ENCODE measurements at regions not wholly inside any gene's neighbourhood (a gene's known extent, or its start where the extent isn't known, plus 50 kb on each side); places are given as distances from the start of the nearest gene placed in this dataset.
"Not testable (repeated sequence)": the region's sequence is repeated elsewhere in the genome, so short reads cannot be mapped to it uniquely, and the experiment has no call there.

DNA sequence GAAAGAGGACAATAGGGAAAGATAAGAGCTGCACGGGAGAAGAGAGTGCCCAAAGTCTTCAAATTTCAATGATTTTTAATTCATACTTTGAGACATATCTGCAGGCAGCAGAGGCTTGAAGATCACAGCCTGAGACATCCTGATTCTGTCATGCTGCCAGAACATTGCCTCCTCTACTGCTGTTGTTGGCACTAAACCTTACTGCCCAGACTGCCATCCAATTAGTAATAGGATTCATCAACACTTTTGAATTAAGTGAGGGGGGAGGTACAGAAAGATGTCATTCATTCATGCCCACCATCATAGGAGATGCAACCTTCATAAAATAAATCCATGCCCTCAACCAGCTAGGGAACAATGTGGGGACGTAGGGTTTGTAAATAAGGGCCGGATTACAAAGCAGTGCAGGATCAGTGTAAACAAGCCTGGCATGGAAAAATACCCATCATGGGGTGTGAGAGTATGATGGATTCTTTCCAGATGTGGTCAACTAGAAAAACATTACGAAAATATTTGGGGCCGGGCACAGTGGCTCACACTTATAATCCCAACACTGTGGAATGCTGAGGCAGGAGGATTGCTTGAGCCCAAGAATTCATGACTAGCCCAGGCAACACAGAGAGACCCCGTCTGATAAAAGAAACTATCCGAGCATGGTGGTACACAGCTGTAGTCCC is 122.1 kb upstream of the DAPK1 start:
- DNase-seq (ENCODE audit: low spot score): no peak

DNA sequence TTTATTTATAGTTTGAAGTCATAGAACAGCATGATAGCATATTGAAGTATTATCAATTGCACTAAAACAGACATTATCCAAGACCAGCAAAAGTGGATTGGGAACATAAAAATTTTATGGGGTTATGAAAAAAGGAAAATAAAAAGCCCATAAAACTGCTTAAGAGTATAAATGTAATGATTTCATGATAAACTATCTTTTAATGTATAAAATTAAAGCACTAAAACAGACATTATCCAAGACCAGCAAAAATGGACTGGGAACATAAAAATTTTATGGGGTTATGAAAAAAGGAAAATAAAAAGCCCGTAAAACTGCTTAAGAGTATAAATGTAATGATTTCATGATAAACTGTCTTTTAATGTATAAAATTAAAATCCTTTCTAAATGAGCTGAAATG is 119.0 kb upstream of the DAPK1 start:
- no peak for DNase-seq (ENCODE audit: low spot score)

DNA sequence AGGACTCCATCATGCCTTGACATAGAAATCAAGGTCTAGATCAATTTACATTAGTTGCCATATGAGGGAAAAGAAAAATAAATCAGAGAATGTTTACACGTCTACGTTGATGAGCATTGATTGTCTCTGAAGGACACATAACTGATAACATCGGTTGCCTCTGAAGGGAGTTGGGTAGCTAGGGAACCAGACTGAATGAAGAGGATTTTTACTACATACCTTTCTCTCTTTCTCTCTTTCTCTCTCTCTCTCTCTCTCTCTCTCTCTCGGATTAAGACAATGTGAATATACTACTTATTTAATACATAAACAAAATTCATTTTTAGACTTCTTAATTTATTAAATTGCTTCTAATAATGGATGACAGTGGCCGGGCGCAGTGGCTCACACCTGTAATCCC is 118.4 kb upstream of the DAPK1 start:
- DNase-seq (ENCODE audit: low spot score): no peak

DNA sequence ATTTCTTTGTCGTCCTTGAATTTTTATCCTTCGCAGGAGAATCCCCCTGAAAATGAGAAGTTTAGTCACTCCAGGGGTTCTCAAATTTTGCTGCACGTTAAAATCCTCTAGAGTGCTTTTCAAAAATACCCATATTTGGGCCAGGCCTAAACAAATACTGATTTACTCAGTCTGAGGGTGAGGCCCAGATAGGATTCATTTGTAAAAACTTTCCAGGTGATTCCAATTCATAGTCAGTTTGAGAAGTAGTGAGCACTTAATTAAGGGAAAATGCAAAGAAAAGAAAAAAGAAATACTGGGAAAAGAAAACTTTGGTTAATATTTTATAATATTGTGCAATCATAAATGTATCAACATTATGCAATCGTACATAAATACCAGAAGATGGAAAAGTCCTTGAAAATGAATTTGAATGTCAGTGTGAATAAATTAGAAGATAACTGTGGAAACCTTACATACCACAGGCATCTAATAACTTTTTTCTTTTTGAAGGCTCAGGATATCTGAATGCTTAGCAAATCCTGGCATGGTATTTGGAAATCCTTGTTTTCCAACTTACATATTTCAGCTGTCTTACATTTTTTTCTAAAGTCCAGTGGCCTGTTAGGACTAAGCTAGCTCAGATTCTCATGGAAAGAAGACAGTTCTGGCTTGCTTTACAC is 116.5 kb upstream of the DAPK1 start:
- no peak for DNase-seq (ENCODE audit: low spot score)

DNA sequence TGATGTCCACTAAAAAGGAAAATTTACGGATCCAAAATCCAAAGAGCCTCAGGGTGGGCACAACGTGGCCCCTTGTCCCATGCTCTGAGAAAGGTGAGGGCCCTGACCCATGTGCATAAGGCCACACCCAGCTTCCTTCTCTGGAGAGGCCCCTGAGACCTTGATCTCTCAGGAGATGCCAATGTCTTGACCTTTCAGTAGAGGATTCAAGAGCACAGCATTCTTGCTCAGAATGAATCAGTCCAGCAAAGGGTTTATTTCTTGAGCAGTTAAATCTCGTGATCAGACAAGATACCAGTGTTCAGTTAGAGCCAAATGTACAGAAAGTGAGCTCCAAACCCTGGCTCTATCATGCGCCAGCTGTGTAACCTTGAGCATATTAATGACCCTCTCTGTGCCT is 115.9 kb upstream of the DAPK1 start:
- no peak for DNase-seq (ENCODE audit: low spot score)

DNA sequence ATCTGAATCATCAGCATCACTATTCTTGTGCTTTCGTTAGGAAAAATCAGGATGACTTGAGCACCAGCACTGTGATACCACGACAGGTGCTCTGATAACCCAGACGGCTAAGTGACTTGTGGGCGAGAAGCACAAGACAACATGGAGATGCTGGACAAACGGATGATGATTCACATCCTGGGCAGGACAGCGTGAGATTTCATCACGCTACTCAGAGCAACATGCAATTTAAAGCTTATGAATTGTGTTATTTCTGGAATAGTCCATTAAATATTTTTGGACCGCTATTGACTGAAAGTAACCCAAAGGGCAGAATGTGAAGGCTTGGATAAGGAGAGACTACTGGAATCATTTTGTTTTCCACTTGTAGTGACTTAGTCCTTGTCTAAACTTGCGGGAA is 114.8 kb upstream of the DAPK1 start:
- no peak for DNase-seq (ENCODE audit: low spot score)

DNA sequence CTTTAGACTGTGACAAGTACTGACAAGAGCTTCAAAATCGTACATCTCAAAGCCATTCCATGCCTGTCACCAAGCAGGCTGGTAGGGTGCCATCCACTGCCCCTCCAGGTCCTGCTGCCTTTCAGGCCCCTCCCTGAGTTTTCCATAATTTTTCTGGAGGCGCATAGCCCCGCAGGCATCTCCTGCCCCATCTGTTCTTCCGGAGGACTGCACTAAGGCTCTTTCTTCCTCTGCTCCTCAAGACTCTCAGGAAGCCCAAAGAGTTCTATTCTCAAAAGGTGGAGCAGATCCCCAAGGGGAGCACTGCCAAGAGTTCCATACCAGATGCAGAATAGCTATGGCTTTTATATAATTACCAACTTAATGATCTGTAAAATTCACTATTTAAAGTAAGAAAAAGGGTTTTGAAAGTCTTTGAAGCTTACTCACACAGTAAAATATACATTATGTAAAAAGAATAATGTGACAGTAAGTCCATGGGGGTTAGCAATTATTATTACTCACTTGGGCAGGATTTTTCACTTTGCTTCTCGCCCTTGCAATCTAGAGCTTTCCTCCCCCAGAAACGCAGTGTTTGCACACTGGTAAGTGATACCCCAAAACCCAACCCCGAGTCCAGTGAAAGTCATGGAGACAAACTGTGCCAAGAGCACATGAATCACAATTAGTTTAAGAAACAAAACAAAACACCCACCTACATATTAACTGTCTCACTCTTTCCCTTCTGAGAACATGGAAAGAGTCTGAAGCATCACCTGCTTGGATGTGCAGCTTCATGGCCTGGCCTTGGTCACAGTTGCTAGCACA is 114.1 kb upstream of the DAPK1 start:
- no peak for DNase-seq (ENCODE audit: low spot score)

DNA sequence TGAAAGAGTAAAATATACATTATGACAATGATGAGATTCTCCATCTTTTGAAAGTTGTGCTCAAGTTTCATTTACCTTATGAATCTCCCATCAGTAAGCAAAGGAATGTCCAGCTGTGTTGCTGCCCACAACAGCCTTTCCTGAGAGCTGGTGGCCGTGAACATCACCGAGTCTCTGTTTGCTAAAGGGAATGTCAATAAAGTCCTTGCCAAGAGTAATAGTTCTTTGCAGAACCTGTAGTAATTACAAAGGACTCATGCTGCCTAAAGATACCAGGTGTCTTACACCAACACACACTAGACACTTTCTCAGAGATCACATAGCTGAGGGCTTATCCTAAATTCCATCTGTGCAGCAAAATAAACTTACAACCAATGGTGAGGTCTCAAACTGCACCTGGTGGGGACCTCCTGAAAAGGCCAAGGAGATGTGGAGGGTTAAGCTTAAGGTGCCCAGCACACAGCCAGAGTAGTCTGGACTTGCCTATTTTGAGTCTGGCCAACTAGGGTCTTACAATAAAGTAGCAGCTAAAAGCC is 111.1 kb upstream of the DAPK1 start:
- DNase-seq (ENCODE audit: low spot score): no peak

DNA sequence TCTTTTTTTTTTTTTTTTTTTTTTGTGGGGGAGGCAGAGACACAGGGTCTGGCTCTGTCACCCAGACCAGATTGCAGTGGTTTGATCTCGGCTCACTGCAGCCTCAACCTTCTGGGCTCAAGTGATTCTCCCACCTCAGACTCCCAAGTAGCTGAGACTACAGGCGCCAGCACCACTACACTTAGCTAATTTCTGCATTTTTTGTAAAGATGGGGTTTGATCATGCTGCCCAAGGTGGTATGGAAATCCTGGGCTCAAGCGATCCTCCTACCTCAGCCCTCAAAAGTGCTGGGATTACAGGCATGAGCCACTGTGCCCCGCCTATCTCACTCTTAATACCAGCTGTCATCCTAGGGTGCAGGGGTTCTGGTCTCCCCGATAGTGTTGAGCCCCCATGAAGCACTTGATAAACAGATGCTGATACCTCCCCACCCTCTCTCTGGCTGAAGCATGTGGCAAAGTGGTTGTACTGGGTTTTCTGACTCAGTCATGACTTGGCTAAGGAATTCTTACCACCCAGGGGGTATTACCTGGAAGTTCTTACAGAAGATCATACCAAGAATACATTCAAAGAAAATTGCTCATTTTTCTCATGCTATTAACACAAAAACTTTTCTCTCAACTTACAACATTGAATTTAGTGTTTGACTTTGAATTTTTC is 110.2 kb upstream of the DAPK1 start:
- DNase-seq (ENCODE audit: low spot score): no peak

DNA sequence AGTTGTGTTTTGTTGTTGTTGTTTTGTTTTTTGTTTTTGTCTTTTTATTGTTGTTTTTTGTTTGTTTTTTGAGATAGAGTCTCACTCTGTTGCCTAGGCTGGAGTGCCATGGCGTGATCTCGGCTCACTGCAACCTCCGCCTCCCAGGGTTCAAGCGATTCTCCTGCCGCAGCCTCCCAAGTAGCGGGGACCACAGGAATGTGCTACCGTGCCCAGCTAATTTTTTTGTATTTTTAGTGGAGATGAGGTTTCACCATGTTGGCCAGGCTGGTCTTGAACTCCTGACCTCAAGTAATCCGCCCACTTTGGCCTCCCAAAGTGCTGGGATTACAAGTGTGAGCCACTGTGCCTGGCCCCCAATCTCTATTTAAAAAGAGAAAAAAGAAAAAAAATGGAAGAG is 109.0 kb upstream of the DAPK1 start:
- DNase-seq (ENCODE audit: low spot score): not testable (repeated sequence)

DNA sequence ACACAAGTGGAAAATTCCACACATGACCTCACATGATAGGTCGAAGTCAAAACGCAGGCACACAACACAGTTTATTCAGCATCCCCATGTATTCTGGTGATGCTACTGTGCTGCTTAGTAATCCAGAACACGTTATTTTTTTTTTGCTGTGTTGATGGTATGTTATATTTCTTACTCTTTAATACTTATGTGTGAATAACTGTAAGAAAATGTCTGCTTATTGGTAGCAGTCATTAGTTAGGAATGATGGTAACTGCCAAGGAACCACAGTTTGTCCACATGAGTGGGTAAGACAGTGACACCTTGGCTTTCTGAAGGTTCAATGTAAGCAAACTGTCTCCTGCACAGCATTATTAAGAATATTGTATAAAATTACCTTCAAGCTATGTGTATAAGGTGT is 107.7 kb upstream of the DAPK1 start:
- DNase-seq (ENCODE audit: low spot score): no peak

DNA sequence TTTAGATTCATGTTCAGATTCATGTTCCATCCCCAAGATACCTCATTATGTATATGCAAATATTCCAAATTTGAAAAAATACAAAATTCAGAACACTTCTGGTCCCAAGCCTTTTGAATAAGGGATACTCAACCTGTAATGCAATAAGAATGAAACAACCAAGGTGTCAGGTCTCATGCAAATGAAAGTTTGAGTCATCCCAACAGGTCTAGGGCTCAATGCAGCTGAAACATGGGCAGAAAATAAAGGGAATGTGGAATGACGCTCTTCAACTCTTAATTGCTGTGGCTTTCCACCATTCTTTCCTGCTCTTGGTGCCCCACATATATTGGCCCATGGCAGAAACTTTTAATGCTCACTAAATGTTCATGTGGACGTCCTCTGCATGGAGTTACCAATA is 107.3 kb upstream of the DAPK1 start:
- no peak for DNase-seq (ENCODE audit: low spot score)

DNA sequence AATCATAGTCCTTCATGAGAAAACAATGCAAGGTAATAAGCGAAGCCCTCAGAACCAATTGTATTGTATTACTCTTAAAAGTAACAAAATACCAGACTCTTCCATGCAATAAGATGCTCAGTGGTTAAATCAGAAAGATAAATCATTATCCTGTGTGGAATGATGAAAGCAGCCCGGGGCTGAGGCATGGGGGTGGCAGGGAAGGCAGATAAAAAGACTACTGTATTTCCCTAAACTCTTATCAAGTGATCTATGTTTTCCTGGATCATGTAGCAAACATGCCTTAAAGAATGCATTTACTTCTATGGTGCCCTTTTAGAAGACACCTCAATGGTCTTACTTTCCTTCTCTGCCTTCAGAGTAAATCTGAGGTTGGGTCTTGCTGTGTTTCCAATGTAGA is 105.6 kb upstream of the DAPK1 start:
- DNase-seq (ENCODE audit: low spot score): no peak

DNA sequence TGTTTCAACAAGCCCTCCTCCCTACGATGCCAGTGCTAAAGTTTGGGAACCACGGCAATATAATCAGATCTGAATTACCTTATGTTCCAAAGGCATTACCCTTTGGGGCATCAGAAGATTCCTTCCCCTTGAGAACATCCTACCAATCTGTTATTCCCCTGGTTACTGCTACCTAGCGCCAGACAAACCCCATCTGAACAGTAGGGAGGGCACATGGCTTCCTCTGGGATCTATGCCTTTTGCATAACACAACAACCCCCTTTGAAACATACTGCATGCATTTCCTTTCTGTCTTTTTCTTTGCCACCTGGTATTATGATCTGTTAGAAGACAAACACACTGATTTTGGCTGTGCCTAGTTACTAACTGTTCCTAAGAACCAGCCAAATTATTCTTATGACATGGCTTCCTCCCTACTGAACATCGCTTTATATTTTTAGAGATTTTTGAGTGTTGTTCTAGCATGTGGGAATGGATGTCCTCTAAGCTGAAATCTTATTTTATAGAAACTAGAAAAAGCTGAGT is 103.9 kb upstream of the DAPK1 start:
- no peak for DNase-seq (ENCODE audit: low spot score)

DNA sequence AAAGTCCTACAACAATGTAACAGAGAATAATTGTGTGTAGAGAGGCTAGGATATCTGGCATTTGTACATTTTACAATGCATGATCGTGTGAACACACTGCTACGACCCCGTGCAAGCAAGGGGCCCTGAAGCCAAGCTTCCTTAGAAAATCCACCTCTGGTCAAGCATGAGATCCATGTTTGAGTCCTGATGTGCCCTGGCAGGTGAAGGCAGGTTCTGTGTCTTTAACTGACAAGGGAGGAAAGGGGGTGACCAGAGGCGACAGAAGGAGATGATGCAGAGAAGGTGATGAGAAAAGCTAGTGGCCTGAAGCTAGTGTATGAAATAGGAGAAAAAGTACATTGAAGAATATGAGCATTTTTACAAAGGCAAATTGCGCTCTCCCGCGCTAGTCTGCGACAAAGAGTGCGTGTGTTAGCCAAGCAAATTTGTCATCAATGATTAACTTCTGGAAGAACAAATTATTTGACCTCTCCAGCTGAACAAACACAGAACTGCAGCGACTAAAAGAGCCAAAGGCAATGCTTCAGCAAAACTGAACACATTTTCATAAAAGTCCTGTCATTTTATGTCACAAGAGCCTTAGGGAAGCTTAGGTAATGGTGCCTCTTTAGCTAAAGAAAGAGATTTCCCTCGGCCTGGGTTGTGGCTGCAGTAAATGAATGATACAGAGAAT is 101.7 kb upstream of the DAPK1 start:
- peak; percentile 46 for DNase-seq (ENCODE audit: low spot score)

DNA sequence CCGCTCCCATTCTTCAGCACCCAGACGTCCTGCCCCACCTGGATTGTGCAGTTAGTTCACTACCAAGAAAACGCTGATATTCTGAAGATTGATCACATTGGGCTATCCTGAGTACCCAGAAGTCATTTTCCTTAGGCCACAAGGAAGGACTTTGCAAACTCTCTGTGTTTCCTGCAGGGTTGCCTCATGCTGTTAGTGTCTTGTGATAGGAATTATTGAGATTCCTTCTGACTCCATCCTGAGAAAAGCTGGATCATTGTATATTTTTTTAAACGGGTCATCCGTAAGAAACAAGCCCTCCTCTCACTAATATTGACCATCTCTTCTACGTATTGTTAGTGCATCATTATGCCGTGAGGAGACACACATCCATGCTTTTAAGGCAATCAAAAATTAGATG is 96.0 kb upstream of the DAPK1 start:
- no peak for DNase-seq (ENCODE audit: low spot score)

DNA sequence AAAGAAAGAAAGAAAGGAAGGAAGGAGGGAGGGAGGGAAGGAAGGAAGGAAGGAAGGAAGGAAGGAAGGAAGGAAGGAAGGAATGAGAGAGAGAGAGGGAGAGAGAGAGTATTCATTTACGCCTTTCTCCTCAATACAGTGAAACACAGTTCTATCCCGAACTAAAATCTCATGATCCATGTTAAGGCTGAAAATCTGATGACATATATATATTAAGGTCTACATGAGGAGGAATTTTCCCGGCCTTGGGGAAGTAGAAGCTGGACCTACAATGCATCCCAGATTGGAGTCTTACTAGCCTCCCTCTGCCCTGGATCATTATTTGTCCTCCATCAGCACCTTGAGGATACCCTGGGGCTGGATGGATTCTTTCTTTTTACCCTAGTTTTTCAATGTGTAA is 95.1 kb upstream of the DAPK1 start:
- no peak for DNase-seq (ENCODE audit: low spot score)

DNA sequence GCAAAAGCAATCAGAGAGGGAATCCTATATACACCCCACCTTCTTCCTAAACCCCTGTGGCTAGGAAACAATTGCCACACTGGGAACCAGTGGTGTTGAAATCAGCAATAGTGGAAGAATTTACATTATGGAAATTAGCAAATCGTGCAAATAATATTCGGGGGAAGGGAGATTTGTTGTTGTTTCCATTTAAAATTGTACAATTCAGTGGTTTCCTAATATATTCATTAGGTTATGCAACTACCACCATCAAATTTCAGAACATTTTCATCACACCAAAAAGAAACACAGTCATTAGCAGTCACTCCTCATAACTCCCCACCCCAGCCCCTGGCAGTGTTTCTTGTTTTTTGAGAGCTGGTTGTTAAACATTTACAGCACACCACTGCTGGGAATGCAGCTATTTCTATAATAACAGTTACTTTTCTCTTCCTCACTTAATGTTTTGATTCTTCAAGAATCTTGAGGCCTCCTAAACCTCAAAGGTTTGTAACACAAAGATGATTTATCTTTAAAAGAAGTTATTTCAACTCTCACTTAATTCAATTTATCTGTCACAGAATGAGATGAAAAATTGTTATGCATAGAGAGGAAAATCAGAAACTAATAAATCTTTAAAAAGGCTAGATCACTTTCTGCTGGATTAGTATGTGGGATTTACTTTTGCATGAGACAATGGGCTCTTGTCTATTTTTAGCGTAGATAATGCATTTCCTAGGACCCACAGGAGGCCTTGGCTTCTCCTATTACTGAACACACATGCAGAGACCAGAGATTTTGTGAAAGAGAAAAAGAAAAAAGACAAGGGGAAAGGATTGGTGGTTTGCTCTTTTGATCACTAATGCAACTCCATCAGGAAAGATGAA is 91.8 kb upstream of the DAPK1 start:
- no peak for DNase-seq (ENCODE audit: low spot score)

DNA sequence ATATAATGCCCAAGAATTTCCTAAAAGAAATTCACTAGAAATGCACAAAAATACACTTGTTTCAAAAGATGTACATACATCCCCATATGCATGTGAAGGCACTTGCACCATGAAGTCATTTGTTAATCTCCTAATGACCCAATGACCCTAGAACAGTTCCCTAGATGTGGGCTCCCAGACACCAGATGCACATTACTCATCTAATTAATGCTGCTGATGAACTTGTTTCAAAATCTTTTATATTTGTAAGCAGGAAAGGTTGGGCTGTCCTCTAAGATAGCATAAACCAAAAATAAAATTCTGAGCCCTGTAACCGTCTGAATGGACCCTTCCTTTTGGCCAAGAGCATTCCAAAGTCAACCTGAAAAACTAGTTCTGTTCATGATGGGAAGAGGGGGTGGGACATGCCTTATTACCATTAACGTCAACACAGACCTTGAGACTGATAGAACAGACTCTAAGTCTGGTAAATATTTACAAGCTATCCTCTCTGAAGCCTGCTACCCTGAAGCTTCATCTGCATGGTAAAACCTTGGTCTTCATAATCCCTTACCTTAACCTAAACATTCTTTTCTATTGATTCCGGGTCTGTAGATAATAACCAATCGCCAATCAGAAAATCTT is 91.0 kb upstream of the DAPK1 start:
- no peak for DNase-seq (ENCODE audit: low spot score)
